Neural cell (in vitro differentiated cells): ENCODE measurements at regions not wholly inside any gene's neighbourhood (a gene's known extent, or its start where the extent isn't known, plus 50 kb on each side); places are given as distances from the start of the nearest gene placed in this dataset.

ENCODE experiments used
- H2AFZ ChIP-seq: fragments of 200-600, 300-800 bp; sonication (generic), shearing (Covaris generic); 2 replicates; pipeline ENCODE4 v1.6.0; 2014; ENCODE audit warnings: low read depth, mild to moderate bottlenecking, antibody characterized with exemption, low read length, moderate library complexity
- H3F3A ChIP-seq: fragments of 200-600 bp; shearing (Covaris generic); 2 replicates; pipeline ENCODE4 v1.6.1; 2016; ENCODE audit warnings: mild to moderate bottlenecking, moderate library complexity, mixed read lengths, antibody characterized with exemption, low read length; ENCODE audit not compliant: insufficient read depth, poor library complexity, severe bottlenecking
- H3K27ac ChIP-seq: fragments of 200-600, 300-800 bp; sonication (generic), shearing (Covaris generic); 2 replicates; pipeline ENCODE4 v1.5.1; 2014; ENCODE audit warnings: mild to moderate bottlenecking, low read length, moderate library complexity
- H3K27me3 ChIP-seq: fragments of 300-800, 200-600 bp; sonication (generic), shearing (Covaris generic); 2 replicates; pipeline ENCODE4 v1.6.0; 2014; ENCODE audit warnings: mild to moderate bottlenecking, low read depth, low read length, moderate library complexity; ENCODE audit not compliant: insufficient read depth
- H3K36me3 ChIP-seq: fragments of 300-800, 200-600 bp; sonication (generic), shearing (Covaris generic); 2 replicates; pipeline ENCODE4 v1.5.1; 2014; ENCODE audit warnings: mild to moderate bottlenecking, antibody characterized with exemption, low read length, moderate library complexity; ENCODE audit not compliant: insufficient read depth
- H3K4me2 ChIP-seq: fragments of 300-800, 200-600 bp; sonication (generic), shearing (Covaris generic); 2 replicates; pipeline ENCODE4 v1.6.0; 2014; ENCODE audit warnings: mild to moderate bottlenecking, low read length
- H3K4me3 ChIP-seq: fragments of 300-800, 200-600 bp; sonication (generic), shearing (Covaris generic); 2 replicates; pipeline ENCODE4 v1.5.1; 2014; ENCODE audit warnings: mild to moderate bottlenecking, low read length, moderate library complexity
- H3K79me2 ChIP-seq: fragments of 200-600 bp; shearing (Covaris generic); replicated peaks from 2 replicates; pipeline ENCODE4 v1.6.0; 2014; ENCODE audit warnings: mild to moderate bottlenecking, low read length, moderate library complexity; ENCODE audit not compliant: insufficient read depth
- H3K9ac ChIP-seq: fragments of 300-800, 200-600 bp; sonication (generic), shearing (Covaris generic); 2 replicates; pipeline ENCODE4 v1.6.1; 2016; ENCODE audit warnings: mild to moderate bottlenecking, low read length, mixed read lengths
- H3K9me2 ChIP-seq: fragments of 200-600 bp; shearing (Covaris generic); 2 replicates; pipeline ENCODE4 v1.6.1; 2016; ENCODE audit warnings: mild to moderate bottlenecking, low read length, mixed read lengths; ENCODE audit not compliant: insufficient read depth
- H3K9me3 ChIP-seq: fragments of 200-600, 300-800 bp; sonication (generic), shearing (Covaris generic); 2 replicates; pipeline ENCODE4 v1.6.1; 2016; ENCODE audit warnings: mild to moderate bottlenecking, mixed run types, low read length, moderate library complexity, mixed read lengths
- H4K20me1 ChIP-seq: fragments of 200-600 bp; shearing (Covaris generic); 2 replicates; pipeline ENCODE4 v1.6.1; 2016; ENCODE audit warnings: mild to moderate bottlenecking, mixed run types; ENCODE audit not compliant: insufficient read depth
- EP300 ChIP-seq: fragments of 450-650 bp; conservative IDR thresholded peaks from 2 replicates; pipeline ENCODE4 v1.6.1; 2014; ENCODE audit warnings: antibody characterized with exemption, mild to moderate bottlenecking, moderate library complexity; ENCODE audit not compliant: poor library complexity, severe bottlenecking
- EZH2 ChIP-seq: fragments of 200-600, 300-800 bp; shearing (Covaris generic), sonication (generic); IDR thresholded peaks from 2 replicates; pipeline ENCODE4 v1.6.1; 2014; ENCODE audit warnings: antibody characterized with exemption, low read length, borderline replicate concordance, mild to moderate bottlenecking; ENCODE audit not compliant: insufficient read depth, poor library complexity, severe bottlenecking
- MXI1 ChIP-seq: fragments of 450-650 bp; conservative IDR thresholded peaks from 2 replicates; pipeline ENCODE4 v1.6.1; 2014; ENCODE audit warnings: antibody characterized with exemption, mild to moderate bottlenecking; ENCODE audit not compliant: poor library complexity, severe bottlenecking
- POLR2AphosphoS5 ChIP-seq: IDR thresholded peaks from 2 replicates; pipeline ENCODE4 v1.6.1; 2012
- RAD21 ChIP-seq: fragments of 450-650 bp; conservative IDR thresholded peaks from 2 replicates; pipeline ENCODE4 v1.6.1; 2014; ENCODE audit warnings: antibody characterized with exemption, mild to moderate bottlenecking, moderate library complexity
- SMC3 ChIP-seq: fragments of 450-650 bp; conservative IDR thresholded peaks from 2 replicates; pipeline ENCODE4 v1.6.1; 2014; ENCODE audit warnings: antibody characterized with exemption, mild to moderate bottlenecking, moderate library complexity; ENCODE audit not compliant: poor library complexity
- TAF1 ChIP-seq: IDR thresholded peaks from 2 replicates; pipeline ENCODE4 v1.6.1; 2012; ENCODE audit warnings: low read depth
- TF ChIP-seq, protein P1 (sequence below): fragments of 450-650 bp; IDR thresholded peaks from 2 replicates; pipeline ENCODE4 v1.5.1; 2014; ENCODE audit warnings: antibody characterized with exemption, mild to moderate bottlenecking, moderate library complexity; ENCODE audit not compliant: poor library complexity, severe bottlenecking
- TF ChIP-seq, protein P2 (sequence below): IDR thresholded peaks from 2 replicates; pipeline ENCODE4 v1.6.1; 2012; ENCODE audit warnings: borderline replicate concordance

DNA sequence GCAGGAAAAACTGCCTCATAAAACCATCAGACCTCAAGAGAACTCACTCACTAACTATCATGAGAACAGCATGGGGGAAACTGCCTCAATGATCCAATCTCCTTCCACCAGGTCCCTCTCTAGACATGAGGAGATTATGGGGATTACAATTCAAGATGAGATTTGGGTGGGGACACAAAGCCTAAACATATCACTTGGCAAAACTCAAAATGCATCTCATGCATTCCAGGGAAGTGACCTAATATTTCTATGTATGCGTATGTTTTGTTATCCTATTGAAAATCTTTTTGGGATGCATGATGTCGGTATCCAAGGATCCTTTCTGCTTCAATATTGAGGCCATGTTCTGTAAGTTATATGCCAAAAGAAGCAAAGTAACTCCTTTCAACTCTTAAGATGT lies 174.0 kb downstream of the PLK2 start:
- Histone ChIP-seq H3K9me3 (no peaks in the 10 kb centered on the region), H3K4me2 (no peak overlapping the region), H2AFZ (no peak overlapping the region), H3K4me3 (no peak overlapping the region), H3F3A (no peaks in the 10 kb centered on the region), H3K9ac (no peak overlapping the region), H3K27me3 (no peaks in the 10 kb centered on the region), H3K27ac (no peak overlapping the region), H4K20me1 (no peaks in the 10 kb centered on the region), H3K36me3 (no peaks in the 10 kb centered on the region), H3K9me2 (no peaks in the 10 kb centered on the region), H3K79me2 (no peaks in the 10 kb centered on the region)
- TF ChIP-seq POLR2AphosphoS5 (no peak), MXI1 (no peak), TAF1 (no peak), RAD21 (no peak), EP300 (no peak), EZH2 (no peak), SMC3 (no peak)
- TF ChIP-seq, protein P1, sequence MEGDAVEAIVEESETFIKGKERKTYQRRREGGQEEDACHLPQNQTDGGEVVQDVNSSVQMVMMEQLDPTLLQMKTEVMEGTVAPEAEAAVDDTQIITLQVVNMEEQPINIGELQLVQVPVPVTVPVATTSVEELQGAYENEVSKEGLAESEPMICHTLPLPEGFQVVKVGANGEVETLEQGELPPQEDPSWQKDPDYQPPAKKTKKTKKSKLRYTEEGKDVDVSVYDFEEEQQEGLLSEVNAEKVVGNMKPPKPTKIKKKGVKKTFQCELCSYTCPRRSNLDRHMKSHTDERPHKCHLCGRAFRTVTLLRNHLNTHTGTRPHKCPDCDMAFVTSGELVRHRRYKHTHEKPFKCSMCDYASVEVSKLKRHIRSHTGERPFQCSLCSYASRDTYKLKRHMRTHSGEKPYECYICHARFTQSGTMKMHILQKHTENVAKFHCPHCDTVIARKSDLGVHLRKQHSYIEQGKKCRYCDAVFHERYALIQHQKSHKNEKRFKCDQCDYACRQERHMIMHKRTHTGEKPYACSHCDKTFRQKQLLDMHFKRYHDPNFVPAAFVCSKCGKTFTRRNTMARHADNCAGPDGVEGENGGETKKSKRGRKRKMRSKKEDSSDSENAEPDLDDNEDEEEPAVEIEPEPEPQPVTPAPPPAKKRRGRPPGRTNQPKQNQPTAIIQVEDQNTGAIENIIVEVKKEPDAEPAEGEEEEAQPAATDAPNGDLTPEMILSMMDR = no peak
- TF ChIP-seq, protein P2, sequence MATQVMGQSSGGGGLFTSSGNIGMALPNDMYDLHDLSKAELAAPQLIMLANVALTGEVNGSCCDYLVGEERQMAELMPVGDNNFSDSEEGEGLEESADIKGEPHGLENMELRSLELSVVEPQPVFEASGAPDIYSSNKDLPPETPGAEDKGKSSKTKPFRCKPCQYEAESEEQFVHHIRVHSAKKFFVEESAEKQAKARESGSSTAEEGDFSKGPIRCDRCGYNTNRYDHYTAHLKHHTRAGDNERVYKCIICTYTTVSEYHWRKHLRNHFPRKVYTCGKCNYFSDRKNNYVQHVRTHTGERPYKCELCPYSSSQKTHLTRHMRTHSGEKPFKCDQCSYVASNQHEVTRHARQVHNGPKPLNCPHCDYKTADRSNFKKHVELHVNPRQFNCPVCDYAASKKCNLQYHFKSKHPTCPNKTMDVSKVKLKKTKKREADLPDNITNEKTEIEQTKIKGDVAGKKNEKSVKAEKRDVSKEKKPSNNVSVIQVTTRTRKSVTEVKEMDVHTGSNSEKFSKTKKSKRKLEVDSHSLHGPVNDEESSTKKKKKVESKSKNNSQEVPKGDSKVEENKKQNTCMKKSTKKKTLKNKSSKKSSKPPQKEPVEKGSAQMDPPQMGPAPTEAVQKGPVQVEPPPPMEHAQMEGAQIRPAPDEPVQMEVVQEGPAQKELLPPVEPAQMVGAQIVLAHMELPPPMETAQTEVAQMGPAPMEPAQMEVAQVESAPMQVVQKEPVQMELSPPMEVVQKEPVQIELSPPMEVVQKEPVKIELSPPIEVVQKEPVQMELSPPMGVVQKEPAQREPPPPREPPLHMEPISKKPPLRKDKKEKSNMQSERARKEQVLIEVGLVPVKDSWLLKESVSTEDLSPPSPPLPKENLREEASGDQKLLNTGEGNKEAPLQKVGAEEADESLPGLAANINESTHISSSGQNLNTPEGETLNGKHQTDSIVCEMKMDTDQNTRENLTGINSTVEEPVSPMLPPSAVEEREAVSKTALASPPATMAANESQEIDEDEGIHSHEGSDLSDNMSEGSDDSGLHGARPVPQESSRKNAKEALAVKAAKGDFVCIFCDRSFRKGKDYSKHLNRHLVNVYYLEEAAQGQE = no peak

DNA sequence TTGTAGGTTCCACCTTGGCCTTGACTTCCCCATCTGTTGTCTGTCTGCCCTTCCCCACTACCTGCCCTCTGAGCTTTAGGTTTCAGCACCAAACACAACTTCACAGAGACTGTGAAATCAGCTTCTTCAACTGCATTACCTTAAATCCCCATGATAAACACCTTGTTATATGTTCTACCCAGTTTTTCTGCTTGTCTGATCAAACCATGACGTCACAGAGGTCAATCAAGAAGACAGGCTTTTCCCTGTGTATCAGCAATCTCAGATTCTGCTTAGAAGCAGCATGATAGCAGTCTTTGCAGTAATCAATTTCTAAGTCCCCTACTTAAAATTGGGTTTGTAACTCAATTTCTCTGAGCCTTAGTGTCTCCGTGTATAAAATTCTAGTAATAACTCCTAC lies 175.0 kb downstream of the PLK2 start:
- TF ChIP-seq POLR2AphosphoS5 = no peak
- TF ChIP-seq TAF1 = no peak
- TF ChIP-seq EP300 = no peak
- no peak for TF ChIP-seq RAD21
- TF ChIP-seq, protein P1 = no peak
- no peak for TF ChIP-seq SMC3
- no peak for TF ChIP-seq MXI1
- TF ChIP-seq, protein P2 = no peak
- TF ChIP-seq EZH2 = no peak
- Histone ChIP-seq H3K9me2 (no peaks in the 10 kb centered on the region), H2AFZ (no peak overlapping the region), H3K4me3 (no peak overlapping the region), H3K4me2 (no peak overlapping the region), H3K9ac (no peak overlapping the region), H3K79me2 (no peaks in the 10 kb centered on the region), H3K27ac (no peak overlapping the region), H4K20me1 (no peaks in the 10 kb centered on the region), H3K36me3 (no peaks in the 10 kb centered on the region), H3F3A (no peaks in the 10 kb centered on the region), H3K9me3 (no peaks in the 10 kb centered on the region), H3K27me3 (no peaks in the 10 kb centered on the region)
